NCI-H82 (cell line): ENCODE measurements at regions not wholly inside any gene's neighbourhood (a gene's known extent, or its start where the extent isn't known, plus 50 kb on each side); places are given as distances from the start of the nearest gene placed in this dataset.
"Not testable (repeated sequence)": the region's sequence is repeated elsewhere in the genome, so short reads cannot be mapped to it uniquely, and the experiment has no call there.

ENCODE experiments used
- DNase-seq: peaks from one replicate; lab custom pipeline; 2025; lab: John Stamatoyannopoulos, UW

DNA sequence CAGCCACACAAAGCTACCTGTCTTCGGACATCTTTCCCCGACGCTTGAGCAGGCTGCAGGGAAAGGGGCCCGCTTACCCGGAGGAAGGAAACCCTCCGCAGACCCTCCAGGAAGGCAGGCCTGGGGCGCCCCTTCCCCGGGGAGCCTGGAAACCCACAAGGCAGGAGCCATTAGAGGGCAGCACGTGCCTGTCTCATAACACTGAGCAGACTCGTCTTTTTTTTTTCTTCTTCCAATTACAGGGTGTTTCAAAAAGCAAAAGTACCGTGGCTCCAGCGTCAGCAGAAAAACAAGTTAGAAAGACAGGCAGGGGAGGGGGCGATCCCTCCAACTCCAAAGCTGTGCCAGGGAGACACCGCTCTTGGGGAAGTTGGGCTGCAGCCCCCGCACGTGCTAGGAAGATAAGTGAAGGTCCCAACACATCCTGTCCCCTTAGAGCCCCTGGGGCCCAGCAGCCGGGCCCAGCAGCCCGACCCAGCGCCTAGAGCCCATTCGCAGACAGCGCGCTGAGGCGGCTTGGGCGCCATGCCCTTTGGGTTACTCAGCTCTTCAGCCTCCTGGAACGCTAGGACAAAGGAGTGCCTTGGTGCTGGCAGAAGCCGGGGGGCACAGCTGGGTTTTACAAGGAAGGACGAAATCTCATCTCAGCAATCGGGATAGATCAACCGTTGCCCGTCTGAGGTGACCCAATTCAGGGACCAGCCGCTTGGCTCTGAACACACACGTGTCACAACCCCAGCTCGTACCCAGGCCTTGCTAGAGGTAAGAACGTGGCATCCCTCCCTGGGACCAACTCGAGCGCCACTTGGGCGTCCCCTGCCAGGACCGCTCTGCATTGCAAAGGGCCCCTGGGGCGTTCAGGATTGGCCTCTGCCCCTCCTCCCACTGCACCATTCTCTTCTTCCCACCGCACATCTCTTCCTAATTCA is 136.3 kb downstream of the LY86 start:
- DNase-seq = peak; percentile 84

DNA sequence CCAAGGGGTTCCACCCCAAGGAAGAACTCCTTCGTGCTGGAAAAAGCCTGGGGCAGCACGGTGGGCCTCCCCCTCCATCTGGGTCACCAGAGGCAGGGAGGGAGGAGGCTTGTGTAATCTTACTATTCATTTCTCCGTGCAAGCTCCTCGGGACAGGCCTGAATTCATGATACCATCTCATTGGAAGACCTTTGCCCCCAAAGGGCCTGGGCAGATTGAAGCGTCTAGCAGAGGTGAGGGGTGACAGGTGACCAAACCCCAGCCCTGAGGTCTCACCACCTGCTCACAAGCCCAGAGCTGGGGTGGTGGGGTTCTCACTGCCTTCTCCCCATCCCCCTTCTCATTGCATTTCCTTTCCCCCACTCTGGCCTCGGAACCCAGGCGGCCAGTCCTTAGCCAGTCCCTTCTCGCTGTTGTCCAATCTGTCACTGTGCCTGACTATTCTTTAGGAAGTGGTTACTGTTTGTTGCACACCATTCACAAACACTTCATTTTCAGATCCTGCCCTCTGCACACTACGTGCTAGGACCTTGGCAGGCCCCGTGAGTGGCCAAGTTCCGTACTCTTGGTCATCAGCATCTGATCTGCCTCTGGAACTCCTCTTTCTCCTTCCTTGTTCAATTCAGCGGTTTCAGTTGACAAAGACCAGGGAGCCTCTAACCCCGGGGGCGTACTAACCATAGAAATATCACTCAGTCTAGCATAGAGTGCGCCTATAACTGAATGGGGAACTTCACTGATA is 137.1 kb downstream of the LY86 start:
- no peak for DNase-seq

DNA sequence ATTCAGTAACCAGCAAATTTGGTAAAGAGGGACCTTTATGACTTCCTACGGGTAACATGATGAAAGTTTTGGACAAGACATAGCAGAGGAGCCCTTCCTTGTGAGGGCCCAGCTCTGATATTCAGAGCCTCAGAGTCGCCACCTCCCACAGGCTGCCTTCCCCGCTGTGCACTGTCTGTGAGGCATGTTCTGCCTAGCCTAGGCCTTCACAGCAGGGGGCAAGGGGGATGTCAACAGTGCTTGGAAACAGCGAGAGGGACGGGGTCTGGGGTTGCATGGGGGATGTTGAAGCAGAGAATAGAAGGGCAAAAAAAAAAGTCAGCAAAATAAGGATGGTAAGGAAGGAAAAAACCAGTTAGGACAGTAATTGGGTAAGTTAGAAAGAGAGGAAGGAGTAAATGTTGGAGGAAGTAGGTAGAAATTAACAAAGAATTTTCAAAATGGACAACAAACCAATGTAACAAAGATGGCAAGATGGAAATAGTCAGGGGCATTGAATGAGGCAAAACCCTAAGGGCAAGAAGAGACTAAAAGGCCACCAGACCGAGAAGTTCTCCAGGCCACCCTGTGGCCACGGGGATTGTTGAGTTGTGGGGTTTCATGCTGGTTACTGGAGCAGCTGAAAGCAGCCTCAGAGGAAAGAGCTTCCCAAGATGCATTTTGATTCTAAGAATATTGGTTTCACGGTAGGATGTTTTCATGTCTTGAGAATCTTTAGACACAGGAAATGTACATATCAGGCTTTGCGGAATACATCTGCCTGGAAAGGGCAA is 139.8 kb downstream of the LY86 start:
- DNase-seq = no peak

DNA sequence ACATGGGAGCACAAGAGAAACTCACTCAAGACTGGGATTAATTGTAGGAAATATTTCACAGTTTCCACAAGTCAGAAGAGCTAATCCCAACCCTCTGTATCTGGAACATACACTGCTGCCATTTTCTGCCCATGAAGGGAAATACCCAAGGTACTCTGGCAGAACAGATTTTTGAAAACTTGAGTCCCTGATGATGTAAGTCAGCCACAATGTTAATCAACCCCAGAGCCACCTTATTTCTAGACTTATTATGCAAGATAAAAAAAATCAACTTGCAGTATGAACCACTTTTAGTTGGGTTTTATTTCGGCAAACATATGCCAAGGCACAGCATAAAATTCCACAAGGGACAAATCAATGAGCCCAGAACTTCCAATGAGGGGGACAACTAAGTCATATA is 141.5 kb downstream of the LY86 start:
- no peak for DNase-seq

DNA sequence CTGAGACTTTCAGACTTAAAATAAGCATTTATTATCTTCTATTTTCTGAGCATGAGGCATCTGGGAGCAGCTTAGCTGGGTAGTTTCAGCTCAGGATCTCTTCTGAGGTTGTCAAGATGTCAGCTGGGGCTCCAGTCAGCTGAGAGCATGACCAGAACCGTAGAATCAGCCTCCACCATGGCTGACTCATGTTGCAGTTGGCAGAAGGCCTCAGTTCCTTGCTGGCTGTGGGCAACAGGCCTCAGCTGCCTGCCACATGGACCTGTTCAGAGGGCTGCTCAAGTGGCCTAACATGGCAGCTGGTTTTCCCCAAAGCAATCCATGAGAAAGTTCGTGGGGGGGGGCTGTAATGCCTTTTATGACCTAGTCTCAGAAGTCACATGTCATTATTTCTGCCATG is 142.3 kb downstream of the LY86 start:
- DNase-seq = no peak

DNA sequence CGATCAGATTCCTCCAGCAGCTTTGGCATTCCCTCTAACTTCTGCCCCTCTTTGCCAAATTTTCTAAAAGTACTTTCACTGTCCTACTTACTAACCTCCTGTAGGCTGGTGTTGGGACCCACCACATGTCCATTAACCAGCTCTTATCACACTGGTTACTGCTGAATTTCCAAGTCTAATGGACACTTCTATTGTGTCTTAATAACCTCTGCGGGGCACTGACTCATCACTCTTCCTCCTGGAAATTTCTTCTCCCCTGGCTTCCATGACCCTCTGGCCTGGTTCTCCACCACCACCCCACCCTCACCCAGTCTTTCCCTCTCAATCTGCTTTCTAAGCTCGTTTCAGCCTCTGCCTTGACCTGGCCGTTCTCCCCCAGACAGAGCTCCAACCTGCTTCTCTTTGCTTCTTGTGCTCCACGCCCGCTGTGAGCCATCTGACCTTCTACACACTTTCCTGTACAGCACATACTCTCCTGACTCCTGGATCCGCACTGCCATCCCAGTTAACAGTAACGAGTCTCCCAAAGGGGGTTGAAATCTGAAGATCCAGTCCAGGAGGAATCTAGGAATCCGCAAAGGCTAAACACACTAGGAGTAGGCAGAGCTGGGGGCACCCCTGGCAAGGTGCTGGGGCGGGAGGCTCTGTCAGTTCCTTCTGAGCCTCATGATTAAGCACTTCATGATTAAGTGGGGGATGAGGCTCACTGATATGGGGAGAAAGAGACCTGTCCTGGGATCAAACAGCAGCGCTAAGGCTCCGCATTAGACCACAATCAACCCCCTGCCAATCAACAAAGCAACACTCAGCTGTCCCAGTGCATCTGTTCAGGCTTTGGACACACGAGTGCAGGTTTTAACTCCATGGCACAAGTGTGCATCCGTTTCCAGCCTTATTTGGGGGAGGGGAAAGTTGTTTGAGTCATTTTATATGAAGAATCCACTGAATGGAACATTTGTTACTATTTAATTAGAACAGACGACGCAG is 146.3 kb downstream of the LY86 start:
- peak; percentile 79 for DNase-seq

DNA sequence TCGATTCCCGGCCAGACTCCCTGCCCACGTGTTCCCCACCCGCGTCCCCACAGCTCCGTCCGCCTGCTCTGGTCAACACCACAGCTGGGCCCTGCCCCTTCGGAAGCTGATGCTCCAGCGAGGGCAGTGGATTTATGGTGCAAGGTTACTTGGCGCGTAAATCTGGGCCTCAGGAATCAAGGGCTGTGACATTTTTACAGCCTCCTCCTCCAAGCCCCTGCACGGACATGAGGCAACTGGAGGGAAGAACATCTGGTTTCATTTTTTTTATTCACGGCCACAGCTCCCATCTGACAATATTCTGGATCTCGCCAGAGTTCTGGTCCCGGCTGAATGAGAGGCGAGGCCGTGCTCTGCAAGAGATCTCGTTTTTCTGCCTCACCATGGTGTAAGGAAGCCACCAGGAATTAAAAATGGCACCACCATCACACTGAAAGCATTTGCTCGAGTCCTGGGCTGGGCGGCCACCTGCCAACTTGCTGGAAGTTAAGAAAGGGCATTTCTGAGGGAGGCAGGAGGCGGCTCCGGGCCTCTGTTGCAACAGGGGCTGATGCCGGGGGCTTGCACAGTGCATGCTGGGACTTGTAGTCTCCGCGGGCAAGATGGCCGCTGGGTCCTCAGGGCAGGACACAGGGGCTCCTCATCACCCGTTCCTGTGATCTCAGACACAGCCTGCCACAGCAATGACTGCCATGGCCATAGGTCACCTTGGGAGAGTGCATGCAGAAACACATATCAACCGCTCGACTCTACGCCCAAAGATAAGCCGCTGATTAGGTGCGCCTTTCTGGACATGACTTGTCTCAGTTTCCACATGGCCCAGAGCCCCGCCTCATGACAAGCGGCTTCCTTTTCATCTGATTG is 148.5 kb downstream of the LY86 start:
- peak; percentile 31 for DNase-seq

DNA sequence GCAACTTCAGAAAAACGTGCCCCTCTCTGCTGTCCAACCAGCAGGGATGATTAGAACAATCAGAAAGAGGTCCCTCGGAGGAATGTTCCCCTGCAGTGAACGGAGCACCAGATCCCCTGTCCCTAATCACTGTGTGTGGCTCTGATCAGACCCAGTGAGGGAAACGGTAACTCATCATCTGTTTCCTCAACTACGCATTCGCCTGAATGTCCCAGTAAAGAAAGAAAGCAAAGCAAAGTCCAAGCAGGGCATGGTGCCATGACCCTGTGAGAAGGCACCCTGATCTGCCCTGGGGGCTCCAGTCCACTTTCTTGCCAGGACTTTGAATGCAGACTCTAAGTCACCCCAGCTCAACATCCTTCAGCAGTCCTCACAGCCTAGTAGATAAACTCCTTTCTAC is 149.2 kb downstream of the LY86 start:
- DNase-seq = no peak

DNA sequence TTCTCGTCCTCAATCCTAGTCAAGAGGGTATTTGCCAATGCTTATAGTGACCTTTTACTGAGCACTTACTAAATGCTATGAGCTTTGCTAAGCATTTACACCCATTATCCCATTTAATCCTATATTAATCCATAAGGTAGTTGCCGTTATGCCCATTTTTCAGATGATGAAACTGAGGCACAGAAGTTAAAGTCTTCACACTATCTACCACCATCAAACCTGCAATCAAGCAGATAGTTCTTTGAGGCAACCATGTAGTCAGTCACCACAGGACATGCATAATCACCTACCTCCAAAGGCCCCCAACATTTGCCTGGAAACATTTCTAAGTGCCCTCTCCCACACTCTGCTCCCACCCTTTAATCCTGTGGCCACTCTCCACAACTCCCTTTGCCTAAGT is 149.6 kb downstream of the LY86 start:
- DNase-seq = no peak

DNA sequence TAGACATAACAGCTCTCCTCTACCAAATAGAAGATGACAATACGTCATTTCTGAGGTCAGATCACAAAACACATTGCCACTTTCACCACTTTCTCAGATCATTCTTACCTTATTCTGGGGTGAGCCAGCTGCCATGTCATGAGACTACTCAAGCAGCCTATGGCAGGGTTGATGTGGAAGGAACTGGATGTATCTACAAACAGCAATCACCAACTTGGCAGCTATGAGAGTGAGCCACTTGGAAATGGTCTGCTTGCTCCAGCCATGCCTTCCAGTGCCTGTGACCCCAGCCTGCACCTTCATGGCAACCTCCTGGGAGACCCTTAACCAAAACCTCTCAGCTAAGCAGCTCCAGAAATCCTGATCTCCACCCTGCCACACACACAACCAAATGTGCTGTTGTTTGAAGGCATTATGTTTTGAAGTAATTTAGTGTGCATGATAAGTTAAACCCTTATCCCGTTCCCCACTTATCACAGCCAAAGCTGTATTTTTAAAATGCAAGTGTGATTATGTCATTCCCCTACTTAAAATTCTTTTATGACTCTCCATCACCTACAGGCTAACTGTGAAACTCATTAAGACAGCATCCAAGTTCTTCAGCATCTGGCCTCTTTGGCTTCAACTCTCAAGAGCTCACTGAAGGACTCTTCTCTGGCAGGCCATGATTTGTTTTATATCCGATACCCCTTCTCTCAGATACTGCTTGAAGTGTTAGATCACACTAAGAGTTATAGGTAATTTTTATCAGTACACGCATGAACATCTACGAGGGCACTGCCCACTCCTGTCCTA is 150.6 kb downstream of the LY86 start:
- no peak for DNase-seq

DNA sequence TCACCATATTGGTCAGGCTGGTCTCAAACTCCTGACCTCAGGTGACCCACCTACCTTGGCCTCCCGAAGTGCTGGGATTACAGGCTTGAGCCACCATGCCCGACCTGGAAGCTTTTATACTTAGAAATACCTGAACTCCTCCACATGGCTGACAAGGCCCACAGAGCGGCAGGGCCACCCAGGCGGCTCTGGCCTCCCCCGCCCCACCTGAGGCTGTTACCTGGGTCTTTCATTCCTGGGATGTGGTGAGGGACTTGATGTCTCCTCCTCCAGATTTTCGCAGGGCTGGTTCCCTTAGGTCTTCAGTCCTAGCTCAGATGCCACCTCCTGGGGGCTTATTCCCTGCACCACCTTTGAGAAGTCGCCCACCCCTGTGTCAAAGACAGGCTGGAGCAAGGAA is 152.1 kb downstream of the LY86 start:
- no peak for DNase-seq

DNA sequence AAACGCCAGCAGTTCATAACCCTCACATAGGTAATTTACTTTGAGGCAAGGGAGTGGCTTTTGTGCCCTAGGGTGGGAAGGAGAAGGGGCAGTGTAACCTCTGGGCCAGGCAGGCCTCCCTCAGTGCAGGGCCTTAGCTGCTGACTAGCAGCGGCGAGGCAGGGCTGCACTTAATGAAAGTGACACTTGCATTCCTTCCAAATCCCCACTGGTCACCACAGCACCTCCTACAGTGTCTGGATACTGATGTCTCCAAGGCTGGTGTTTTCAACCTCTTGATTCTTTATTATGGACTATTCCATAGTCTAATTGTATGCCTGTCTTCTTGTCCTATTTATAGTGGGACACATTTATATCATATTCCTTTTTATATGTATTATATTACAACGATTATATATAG is 152.7 kb downstream of the LY86 start:
- DNase-seq = peak; percentile 50

DNA sequence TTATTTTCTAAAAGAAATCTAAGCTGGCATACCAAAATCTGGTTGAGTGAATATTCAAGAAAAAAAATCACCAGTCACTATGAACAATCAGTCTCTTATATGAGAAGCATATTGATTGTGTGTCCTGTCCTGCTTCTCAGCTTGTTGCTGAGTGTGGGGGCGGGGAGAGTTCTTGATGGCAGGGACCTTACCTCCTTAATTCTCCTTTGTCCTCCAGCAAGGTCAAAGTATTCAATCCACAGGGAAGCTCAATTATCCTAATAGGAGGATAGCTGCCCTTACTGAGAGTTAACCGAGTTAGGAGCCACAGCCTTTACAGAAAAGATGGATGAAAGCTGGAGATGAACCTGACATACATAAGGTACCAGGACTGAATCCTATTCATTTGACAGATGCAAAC is 154.0 kb downstream of the LY86 start:
- peak; percentile 55 for DNase-seq

DNA sequence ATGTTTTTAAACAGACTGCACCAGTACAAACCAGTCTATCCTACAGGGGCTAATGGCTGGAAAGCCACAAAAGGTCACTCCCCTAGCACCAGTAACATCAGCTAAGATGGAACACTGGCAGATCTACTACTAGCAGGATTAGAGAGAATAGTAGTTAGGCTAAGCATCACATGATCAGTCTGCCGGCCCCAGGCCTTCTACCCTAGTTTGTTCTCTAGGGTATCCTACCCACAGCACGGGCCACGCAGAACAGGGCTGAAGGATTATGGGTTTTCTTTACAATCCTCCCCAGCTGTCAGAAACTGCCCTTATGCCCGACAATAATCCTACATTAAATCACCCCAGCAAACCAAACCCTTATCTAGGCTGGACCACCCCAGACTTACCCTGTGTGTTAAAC is 156.0 kb downstream of the LY86 start:
- peak; percentile 70 for DNase-seq

DNA sequence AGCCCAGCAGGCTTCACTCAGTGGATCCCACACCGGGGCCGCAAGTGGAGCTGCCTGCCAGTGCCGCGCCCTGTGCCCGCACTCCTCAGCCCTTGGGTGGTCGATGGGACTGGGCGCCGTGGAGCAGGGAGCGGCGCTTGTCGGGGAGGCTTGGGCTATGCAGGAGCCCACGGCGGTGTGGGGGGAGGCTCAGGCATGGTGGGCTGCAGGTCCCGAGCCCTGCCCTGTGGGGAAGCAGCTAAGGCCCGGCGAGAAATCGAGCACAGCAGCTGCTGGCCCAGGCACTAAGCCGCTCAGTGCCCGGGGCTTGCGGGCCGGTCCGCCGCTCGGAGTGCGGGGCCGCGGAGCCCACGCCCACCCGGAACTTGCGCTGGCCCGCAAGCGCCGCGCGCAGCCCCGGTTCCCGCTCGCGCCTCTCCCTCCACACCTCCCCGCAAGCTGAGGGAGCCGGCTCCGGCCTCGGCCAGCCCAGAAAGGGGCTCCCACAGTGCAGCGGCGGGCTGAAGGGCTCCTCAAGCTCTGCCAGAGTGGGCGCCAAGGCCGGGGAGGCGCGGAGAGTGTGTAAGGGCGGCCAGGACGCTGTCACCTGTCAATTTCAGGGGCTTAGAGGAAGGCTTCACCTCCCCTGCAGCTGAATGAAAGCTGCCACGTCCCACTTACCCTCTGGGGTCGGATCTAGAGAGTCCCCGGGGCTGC is 157.3 kb downstream of the LY86 start:
- not testable (repeated sequence) for DNase-seq

DNA sequence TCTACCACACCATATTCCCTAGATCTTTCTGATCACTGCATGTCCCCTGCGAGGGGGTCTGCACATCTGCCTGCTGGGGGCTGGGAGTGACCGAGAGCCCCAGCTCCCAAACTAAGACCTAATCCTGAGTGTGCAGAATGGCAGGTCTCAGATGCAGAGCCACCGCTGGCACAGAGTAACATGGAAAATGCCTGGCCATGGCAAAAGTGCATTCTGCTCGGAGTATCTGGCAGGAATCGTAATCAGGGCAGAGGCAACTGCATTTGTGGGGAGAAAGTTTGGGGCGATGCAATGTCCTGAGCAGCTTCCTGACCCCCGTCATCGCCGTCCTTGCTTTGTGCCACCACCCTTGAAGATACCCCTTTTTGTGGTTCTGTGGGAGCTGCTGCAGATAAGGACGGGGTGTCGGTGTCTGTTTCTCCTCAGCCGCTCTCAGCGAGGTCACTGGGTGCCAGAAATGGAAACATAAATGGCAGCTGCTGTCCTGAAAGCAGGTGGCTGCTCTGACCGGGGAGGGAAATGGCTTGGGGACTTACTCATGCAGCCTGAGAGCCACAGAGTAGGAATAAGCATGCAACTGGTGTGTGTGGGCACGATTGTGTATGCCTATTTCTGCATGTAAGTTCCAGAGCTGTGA is 157.9 kb downstream of the LY86 start:
- DNase-seq = peak; percentile 68

DNA sequence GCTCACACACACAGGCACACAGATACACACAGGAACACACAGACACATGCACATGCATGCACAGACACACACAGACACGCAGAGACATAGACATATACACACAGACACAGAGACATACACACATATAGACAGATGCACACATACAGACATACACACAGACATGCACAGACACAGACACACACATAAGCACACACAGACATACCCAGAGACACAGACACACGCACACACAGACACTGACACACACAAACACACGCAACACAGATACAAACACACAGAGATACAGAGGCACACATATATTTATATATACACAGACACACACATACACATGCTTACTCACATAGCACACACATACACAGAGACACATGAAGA is 158.4 kb downstream of the LY86 start:
- no peak for DNase-seq

DNA sequence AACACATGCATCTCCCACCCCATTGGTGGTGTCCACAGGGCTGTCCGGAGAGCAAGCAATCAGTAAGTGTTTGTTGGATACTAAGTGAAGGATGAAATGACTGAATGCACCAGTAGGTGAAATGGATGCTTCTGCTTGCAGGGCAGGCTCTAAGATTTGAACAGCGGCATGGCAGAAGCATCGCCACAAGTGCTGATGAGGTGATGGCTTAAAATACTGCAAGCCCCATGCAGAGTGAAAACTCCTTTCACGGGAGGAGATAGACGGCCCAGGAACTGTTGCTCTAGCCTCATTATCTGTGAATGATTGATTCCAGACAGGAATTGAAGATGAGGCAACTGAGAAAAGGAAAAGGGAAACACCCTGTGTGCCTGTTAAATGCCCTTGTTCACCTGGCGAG is 158.9 kb downstream of the LY86 start:
- DNase-seq = peak; percentile 61
